GM23338 (cell line): ENCODE measurements at regions not wholly inside any gene's neighbourhood (a gene's known extent, or its start where the extent isn't known, plus 50 kb on each side); places are given as distances from the start of the nearest gene placed in this dataset.

Source experiments
- ATAC-seq: fragments of 200-7000 bp; cut with Tn5 transposase; 3 replicates; pipeline ENCODE4 v1.9.1; 2020
- DNase-seq: peaks from one replicate; pipeline ENCODE4 v3.0.0-alpha.2; 2015; ENCODE audit warnings: low spot score
- H2AFZ ChIP-seq: fragments of 200-600 bp; sonication (generic); 2 replicates; pipeline ENCODE4 v1.8.0; 2016; ENCODE audit warnings: antibody characterized with exemption, mild to moderate bottlenecking, moderate library complexity
- H3F3A ChIP-seq: fragments of 200-600 bp; sonication (generic); replicated peaks from 2 replicates; pipeline ENCODE4 v1.8.0; 2017; ENCODE audit warnings: antibody characterized with exemption, mixed run types, low read depth
- H3K27ac ChIP-seq: fragments of 200-600 bp; sonication (generic); 2 replicates; pipeline ENCODE4 v1.6.1; 2016; ENCODE audit warnings: low read depth
- H3K27me3 ChIP-seq: fragments of 200-600 bp; sonication (generic); 2 replicates; pipeline ENCODE4 v1.8.0; 2016; ENCODE audit warnings: mild to moderate bottlenecking, mixed run types, moderate library complexity; ENCODE audit not compliant: insufficient read depth
- H3K36me3 ChIP-seq: fragments of 200-600 bp; sonication (generic); 2 replicates; pipeline ENCODE4 v1.8.0; 2016; ENCODE audit warnings: mild to moderate bottlenecking; ENCODE audit not compliant: insufficient read depth
- H3K4me1 ChIP-seq: fragments of 200-600 bp; sonication (generic); 2 replicates; pipeline ENCODE4 v1.8.0; 2016; ENCODE audit warnings: mild to moderate bottlenecking, moderate library complexity; ENCODE audit not compliant: insufficient read depth
- H3K4me2 ChIP-seq: fragments of 200-600 bp; sonication (generic); 2 replicates; pipeline ENCODE4 v1.7.1; 2017; ENCODE audit warnings: mixed run types
- H3K4me3 ChIP-seq: fragments of 200-600 bp; sonication (generic); 2 replicates; pipeline ENCODE4 v1.6.1; 2016; ENCODE audit warnings: mixed run types
- H3K79me2 ChIP-seq: fragments of 200-600 bp; sonication (generic); replicated peaks from 2 replicates; pipeline ENCODE4 v1.8.0; 2017; ENCODE audit warnings: mild to moderate bottlenecking; ENCODE audit not compliant: insufficient read depth
- H3K9me2 ChIP-seq: fragments of 200-600 bp; sonication (generic); 2 replicates; pipeline ENCODE4 v1.8.0; 2017; ENCODE audit not compliant: insufficient read depth
- H4K20me1 ChIP-seq: fragments of 200-600 bp; sonication (generic); replicated peaks from 2 replicates; pipeline ENCODE4 v1.8.0; 2017; ENCODE audit warnings: mild to moderate bottlenecking; ENCODE audit not compliant: insufficient read depth
- H3K27ac Mint-ChIP-seq: 2 replicates; pipeline ENCODE4 v1.8.0; 2020; ENCODE audit warnings: inconsistent platforms, mild to moderate bottlenecking, moderate library complexity, mixed read lengths
- H3K27me3 Mint-ChIP-seq: 3 replicates; pipeline ENCODE4 v1.8.0; 2022; ENCODE audit warnings: low read depth, mild to moderate bottlenecking, moderate library complexity, mixed read lengths, inconsistent platforms; ENCODE audit not compliant: insufficient read depth, poor library complexity
- H3K36me3 Mint-ChIP-seq: 3 replicates; pipeline ENCODE4 v1.8.0; 2021; ENCODE audit warnings: low read depth, mild to moderate bottlenecking, inconsistent platforms, moderate library complexity, mixed read lengths
- H3K4me1 Mint-ChIP-seq: 3 replicates; pipeline ENCODE4 v1.8.0; 2020; ENCODE audit warnings: mild to moderate bottlenecking, inconsistent platforms, mixed read lengths
- H3K4me3 Mint-ChIP-seq: 3 replicates; pipeline ENCODE4 v1.8.0; 2021; ENCODE audit warnings: moderate library complexity, mild to moderate bottlenecking, inconsistent platforms, mixed read lengths
- H3K9me3 Mint-ChIP-seq: 3 replicates; pipeline ENCODE4 v1.8.0; 2020; ENCODE audit warnings: moderate library complexity, mild to moderate bottlenecking, inconsistent platforms, mixed read lengths
- EZH2 ChIP-seq: fragments of 200-600 bp; sonication (generic); IDR thresholded peaks from one replicate; pipeline ENCODE4 v1.8.0; 2017; ENCODE audit warnings: antibody characterized with exemption, mild to moderate bottlenecking, low read depth; ENCODE audit not compliant: unreplicated experiment
- JUNB ChIP-seq: IDR thresholded peaks from one replicate; pipeline ENCODE4 v1.6.1; 2016; ENCODE audit warnings: antibody characterized with exemption; ENCODE audit not compliant: unreplicated experiment
- POLR2AphosphoS5 ChIP-seq: IDR thresholded peaks from 2 replicates; pipeline ENCODE4 v1.6.1; 2016; ENCODE audit warnings: antibody characterized with exemption, low read depth
- STAT1 ChIP-seq: IDR thresholded peaks from one replicate; pipeline ENCODE4 v1.6.1; 2016; ENCODE audit warnings: antibody characterized with exemption; ENCODE audit not compliant: unreplicated experiment
- ZNF331 ChIP-seq: fragments of 250-450 bp; sonication (Bioruptor Pico); IDR thresholded peaks from 2 replicates; pipeline ENCODE4 v1.5.0; 2020; ENCODE audit warnings: low read depth, mild to moderate bottlenecking, moderate library complexity
- TF ChIP-seq, protein P1 (sequence below): fragments of 250-450 bp; sonication (Bioruptor Pico); IDR thresholded peaks from 2 replicates; pipeline ENCODE4 v1.5.0; 2020; ENCODE audit warnings: mild to moderate bottlenecking, moderate library complexity
- TF ChIP-seq, protein P2 (sequence below): IDR thresholded peaks from 2 replicates; pipeline ENCODE4 v1.6.1; 2016; ENCODE audit warnings: antibody characterized with exemption

DNA sequence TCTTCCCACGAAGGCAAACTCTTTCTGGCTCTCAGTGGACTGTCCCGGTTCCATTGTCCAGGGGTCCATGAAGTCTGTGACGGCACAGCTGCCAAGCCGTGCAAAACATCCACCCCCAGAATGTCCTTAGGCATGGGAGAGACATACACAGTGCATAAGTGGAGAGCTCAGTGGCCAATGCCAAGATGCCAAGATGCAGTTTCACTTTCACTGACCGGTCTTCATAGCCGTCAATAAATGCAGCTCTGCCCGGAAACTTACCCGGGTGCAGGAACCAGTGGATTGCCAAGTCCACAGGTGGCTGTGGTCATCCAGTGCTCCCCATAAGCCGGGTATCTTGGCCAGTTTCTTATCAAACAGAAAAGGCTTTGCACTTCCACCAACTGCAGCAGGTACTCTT, 162.3 kb downstream of the PTCSC3 start (continued):
- TF ChIP-seq, protein P1, sequence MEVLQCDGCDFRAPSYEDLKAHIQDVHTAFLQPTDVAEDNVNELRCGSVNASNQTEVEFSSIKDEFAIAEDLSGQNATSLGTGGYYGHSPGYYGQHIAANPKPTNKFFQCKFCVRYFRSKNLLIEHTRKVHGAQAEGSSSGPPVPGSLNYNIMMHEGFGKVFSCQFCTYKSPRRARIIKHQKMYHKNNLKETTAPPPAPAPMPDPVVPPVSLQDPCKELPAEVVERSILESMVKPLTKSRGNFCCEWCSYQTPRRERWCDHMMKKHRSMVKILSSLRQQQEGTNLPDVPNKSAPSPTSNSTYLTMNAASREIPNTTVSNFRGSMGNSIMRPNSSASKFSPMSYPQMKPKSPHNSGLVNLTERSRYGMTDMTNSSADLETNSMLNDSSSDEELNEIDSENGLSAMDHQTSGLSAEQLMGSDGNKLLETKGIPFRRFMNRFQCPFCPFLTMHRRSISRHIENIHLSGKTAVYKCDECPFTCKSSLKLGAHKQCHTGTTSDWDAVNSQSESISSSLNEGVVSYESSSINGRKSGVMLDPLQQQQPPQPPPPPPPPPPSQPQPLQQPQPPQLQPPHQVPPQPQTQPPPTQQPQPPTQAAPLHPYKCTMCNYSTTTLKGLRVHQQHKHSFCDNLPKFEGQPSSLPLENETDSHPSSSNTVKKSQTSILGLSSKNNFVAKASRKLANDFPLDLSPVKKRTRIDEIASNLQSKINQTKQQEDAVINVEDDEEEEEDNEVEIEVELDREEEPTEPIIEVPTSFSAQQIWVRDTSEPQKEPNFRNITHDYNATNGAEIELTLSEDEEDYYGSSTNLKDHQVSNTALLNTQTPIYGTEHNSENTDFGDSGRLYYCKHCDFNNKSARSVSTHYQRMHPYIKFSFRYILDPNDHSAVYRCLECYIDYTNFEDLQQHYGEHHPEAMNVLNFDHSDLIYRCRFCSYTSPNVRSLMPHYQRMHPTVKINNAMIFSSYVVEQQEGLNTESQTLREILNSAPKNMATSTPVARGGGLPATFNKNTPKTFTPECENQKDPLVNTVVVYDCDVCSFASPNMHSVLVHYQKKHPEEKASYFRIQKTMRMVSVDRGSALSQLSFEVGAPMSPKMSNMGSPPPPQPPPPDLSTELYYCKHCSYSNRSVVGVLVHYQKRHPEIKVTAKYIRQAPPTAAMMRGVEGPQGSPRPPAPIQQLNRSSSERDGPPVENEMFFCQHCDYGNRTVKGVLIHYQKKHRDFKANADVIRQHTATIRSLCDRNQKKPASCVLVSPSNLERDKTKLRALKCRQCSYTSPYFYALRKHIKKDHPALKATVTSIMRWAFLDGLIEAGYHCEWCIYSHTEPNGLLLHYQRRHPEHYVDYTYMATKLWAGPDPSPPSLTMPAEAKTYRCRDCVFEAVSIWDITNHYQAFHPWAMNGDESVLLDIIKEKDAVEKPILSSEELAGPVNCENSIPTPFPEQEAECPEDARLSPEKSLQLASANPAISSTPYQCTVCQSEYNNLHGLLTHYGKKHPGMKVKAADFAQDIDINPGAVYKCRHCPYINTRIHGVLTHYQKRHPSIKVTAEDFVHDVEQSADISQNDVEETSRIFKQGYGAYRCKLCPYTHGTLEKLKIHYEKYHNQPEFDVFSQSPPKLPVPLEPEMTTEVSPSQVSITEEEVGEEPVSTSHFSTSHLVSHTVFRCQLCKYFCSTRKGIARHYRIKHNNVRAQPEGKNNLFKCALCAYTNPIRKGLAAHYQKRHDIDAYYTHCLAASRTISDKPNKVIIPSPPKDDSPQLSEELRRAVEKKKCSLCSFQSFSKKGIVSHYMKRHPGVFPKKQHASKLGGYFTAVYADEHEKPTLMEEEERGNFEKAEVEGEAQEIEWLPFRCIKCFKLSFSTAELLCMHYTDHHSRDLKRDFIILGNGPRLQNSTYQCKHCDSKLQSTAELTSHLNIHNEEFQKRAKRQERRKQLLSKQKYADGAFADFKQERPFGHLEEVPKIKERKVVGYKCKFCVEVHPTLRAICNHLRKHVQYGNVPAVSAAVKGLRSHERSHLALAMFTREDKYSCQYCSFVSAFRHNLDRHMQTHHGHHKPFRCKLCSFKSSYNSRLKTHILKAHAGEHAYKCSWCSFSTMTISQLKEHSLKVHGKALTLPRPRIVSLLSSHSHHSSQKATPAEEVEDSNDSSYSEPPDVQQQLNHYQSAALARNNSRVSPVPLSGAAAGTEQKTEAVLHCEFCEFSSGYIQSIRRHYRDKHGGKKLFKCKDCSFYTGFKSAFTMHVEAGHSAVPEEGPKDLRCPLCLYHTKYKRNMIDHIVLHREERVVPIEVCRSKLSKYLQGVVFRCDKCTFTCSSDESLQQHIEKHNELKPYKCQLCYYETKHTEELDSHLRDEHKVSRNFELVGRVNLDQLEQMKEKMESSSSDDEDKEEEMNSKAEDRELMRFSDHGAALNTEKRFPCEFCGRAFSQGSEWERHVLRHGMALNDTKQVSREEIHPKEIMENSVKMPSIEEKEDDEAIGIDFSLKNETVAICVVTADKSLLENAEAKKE (CRISPR knock-in tag): no peak
- TF ChIP-seq JUNB (no peak), STAT1 (no peak), EZH2 (no peak), POLR2AphosphoS5 (no peak)
- TF ChIP-seq, protein P2, sequence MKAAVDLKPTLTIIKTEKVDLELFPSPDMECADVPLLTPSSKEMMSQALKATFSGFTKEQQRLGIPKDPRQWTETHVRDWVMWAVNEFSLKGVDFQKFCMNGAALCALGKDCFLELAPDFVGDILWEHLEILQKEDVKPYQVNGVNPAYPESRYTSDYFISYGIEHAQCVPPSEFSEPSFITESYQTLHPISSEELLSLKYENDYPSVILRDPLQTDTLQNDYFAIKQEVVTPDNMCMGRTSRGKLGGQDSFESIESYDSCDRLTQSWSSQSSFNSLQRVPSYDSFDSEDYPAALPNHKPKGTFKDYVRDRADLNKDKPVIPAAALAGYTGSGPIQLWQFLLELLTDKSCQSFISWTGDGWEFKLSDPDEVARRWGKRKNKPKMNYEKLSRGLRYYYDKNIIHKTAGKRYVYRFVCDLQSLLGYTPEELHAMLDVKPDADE: no peak

DNA sequence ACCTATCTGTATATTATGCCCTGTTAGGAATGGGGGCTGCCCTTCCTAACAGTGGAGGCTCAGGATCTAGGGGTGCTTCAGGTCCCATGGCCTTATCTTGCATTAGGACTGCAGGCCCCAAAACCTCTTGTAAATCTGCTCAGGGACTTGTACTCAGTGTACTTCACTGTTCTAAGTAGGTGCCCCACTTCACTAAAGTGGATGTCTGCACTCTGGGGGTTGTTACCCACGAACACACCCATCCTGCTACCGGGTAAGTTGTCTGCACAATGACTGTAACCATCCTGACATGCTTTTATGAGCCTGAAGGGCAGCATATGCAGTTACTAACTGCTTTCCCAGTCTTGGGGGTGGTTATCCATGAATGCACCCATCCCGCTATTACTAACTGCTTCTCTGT, 163.0 kb downstream of the PTCSC3 start:
- Histone ChIP-seq H3K4me3 (no peak overlapping the region), H3K27ac (no peak overlapping the region), H3K36me3 (no peaks in the 10 kb centered on the region), H3K9me2 (peaks cover 9% of the 10 kb centered on the region; the same call in 1 of the 2 replicates), H3K4me1 (peaks cover 36% of the 10 kb centered on the region), H2AFZ (no peak overlapping the region), H3K79me2 (no peaks in the 10 kb centered on the region), H3F3A (0 out of 2 replicates have a peak, but pooled peaks cover 3% of the 10 kb centered on the region), H4K20me1 (no peaks in the 10 kb centered on the region), H3K4me2 (no peak overlapping the region), H3K27me3 (peaks cover 25% of the 10 kb centered on the region)
- peaks cover 39% of the 10 kb centered on the region for H3K4me1 Mint-ChIP-seq
- peaks cover 6% of the 10 kb centered on the region for H3K27me3 Mint-ChIP-seq
- no peak overlapping the region for H3K27ac Mint-ChIP-seq
- H3K4me3 Mint-ChIP-seq: no peak overlapping the region
- H3K9me3 Mint-ChIP-seq: no peaks in the 10 kb centered on the region
- no peaks in the 10 kb centered on the region for H3K36me3 Mint-ChIP-seq
- DNase-seq (no peak), ATAC-seq (no peak)
- no peak for TF ChIP-seq ZNF331
- TF ChIP-seq, protein P1 (CRISPR knock-in tag): no peak
- no peak for TF ChIP-seq EZH2
